ENCODE measurements at regions not wholly inside any gene's neighbourhood (a gene's known extent, or its start where the extent isn't known, plus 50 kb on each side); places are given as distances from the start of the nearest gene placed in this dataset.

DNA sequence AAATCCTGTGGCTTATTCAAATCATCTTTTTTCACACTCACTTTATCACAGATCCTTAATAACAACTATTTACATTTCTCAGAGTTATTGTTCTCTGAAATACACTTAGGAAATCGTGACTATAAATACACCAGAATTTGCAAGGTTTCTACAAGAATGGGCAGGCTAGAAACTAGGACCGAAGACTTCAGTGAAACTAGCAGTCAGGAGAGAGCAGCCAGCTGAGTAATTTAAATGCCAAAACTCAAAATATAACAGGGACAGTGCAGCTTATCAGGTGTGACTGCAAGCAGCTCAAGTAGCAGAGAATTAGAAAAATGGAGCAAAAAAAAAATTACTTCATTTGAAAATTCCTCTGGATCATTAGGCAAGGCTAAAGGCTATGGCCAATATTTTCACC, 719.3 kb upstream of the ZNF608 start:
- Histone ChIP-seq H3K9ac (ENCODE audit: insufficient read depth in 1 of 2, low read length in 2 of 2) (no peak overlapping the region), H3K27ac (ENCODE audit: low read depth in 1 of 2, low read length in 1 of 2) (no peak overlapping the region), H3K27me3 (ENCODE audit: control insufficient read depth in 3 of 3, insufficient read depth in 3 of 3, low read length in 2 of 3) (no peaks in the 10 kb centered on the region), H3K4me1 (ENCODE audit: control insufficient read depth in 5 of 5, insufficient read depth in 5 of 5, low read length in 5 of 5) (peaks cover 0 to 8% (median 0%) of the 10 kb centered on the region in 5 donors), H3K9me3 (ENCODE audit: control insufficient read depth in 4 of 4, insufficient read depth in 3 of 4, low read length in 3 of 4) (no peaks in the 10 kb centered on the region), H3K4me3 (no peak overlapping the region), H3K36me3 (ENCODE audit: control insufficient read depth in 4 of 4, insufficient read depth in 4 of 4, low read length in 4 of 4) (no peaks in the 10 kb centered on the region)
- ATAC-seq (ENCODE audit: insufficient read depth, low FRiP score) (no peak), DNase-seq (peak in 1 of 3 donors; percentile 20)
- TF ChIP-seq, protein P1, sequence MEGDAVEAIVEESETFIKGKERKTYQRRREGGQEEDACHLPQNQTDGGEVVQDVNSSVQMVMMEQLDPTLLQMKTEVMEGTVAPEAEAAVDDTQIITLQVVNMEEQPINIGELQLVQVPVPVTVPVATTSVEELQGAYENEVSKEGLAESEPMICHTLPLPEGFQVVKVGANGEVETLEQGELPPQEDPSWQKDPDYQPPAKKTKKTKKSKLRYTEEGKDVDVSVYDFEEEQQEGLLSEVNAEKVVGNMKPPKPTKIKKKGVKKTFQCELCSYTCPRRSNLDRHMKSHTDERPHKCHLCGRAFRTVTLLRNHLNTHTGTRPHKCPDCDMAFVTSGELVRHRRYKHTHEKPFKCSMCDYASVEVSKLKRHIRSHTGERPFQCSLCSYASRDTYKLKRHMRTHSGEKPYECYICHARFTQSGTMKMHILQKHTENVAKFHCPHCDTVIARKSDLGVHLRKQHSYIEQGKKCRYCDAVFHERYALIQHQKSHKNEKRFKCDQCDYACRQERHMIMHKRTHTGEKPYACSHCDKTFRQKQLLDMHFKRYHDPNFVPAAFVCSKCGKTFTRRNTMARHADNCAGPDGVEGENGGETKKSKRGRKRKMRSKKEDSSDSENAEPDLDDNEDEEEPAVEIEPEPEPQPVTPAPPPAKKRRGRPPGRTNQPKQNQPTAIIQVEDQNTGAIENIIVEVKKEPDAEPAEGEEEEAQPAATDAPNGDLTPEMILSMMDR (IDR thresholded peaks at IDR 0.05; ENCODE audit: control extremely low read depth, extremely low read depth), result no peak
- 48 to 66% methylated on average over 2 of the region's 2 CpGs for WGBS, 2 donors

DNA sequence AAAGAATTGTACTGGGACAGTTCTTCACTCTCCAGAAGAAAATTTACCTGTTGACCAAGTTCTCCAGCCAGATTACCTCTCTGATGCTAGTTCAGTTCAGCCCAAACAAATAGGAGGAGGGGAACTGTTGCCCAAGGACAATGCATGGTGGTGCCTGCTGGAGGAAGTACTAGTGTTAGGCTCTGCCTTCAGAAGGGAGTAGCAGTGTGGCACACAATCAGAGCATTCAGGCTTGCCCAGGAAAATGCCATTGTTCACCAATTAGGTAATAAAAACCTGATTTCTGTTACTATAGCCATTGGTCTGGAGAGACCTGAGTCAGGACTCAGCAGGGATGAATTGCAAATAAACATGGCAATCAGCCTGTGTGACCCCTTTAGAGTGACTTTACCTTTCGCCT, 720.8 kb upstream of the ZNF608 start:
- 94 to 98% methylated on average over 1 of the region's 1 CpG for WGBS, 2 donors
- H3K27ac ChIP-seq (ENCODE audit: low read depth in 1 of 2, low read length in 1 of 2), result no peak overlapping the region
- no peaks in the 10 kb centered on the region for H3K36me3 ChIP-seq (ENCODE audit: control insufficient read depth in 4 of 4, insufficient read depth in 4 of 4, low read length in 4 of 4)
- TF ChIP-seq, protein P1 (IDR thresholded peaks at IDR 0.05; ENCODE audit: control extremely low read depth, extremely low read depth), result no peak
- ATAC-seq (ENCODE audit: insufficient read depth, low FRiP score) (no peak), DNase-seq (no peak)
- no peaks in the 10 kb centered on the region for H3K27me3 ChIP-seq (ENCODE audit: control insufficient read depth in 3 of 3, insufficient read depth in 3 of 3, low read length in 2 of 3)
- H3K4me3 ChIP-seq, result no peak overlapping the region
- no peak overlapping the region for H3K9ac ChIP-seq (ENCODE audit: insufficient read depth in 1 of 2, low read length in 2 of 2)
- no peaks in the 10 kb centered on the region for H3K9me3 ChIP-seq (ENCODE audit: control insufficient read depth in 4 of 4, insufficient read depth in 3 of 4, low read length in 3 of 4)
- H3K4me1 ChIP-seq (ENCODE audit: control insufficient read depth in 5 of 5, insufficient read depth in 5 of 5, low read length in 5 of 5), result peaks cover 0 to 8% (median 0%) of the 10 kb centered on the region in 5 donors

DNA sequence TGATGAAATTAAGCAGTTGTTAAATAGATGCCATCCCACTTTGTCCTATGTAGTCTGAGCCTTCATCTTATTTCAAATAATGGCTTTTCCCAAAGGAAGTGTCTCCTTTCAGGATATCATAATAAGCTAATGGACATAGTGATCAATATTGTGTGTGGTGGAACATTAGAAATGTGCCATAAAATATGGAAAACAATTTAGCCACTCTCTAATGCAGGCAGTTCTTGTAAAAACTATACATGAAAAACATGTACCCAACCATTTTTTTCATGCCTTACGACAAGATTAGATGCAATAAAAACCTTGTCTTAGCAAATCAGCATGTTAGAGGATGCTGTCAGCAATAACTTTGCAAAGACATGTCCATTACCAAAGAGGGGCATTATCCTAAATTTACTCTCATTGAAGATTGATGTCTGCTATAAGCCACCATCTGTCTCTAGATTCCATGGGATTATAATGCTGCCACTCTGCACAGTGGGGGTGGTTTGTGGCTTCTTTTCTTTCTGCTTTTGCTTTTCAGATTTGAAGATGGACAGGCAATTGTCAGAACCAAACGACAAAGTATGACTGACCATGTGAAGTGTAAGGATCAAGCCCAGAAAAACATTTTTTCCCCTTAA, 724.0 kb upstream of the ZNF608 start:
- no peak overlapping the region for H3K27ac ChIP-seq (ENCODE audit: low read depth in 1 of 2, low read length in 1 of 2)
- no peak for DNase-seq

More for the DNA sequence above, 724.0 kb upstream of the ZNF608 start:
- no peaks in the 10 kb centered on the region for H3K9me3 ChIP-seq (ENCODE audit: control insufficient read depth in 4 of 4, insufficient read depth in 3 of 4, low read length in 3 of 4)
- H3K4me1 ChIP-seq (ENCODE audit: control insufficient read depth in 5 of 5, insufficient read depth in 5 of 5, low read length in 5 of 5), result peaks cover 0 to 6% (median 0%) of the 10 kb centered on the region in 5 donors
- H3K27me3 ChIP-seq (ENCODE audit: control insufficient read depth in 3 of 3, insufficient read depth in 3 of 3, low read length in 2 of 3), result no peaks in the 10 kb centered on the region
- H3K9ac ChIP-seq (ENCODE audit: insufficient read depth in 1 of 2, low read length in 2 of 2), result no peak overlapping the region
- 82 to 83% methylated on average over 2 of the region's 2 CpGs for WGBS, 2 donors
- H3K36me3 ChIP-seq (ENCODE audit: control insufficient read depth in 4 of 4, insufficient read depth in 4 of 4, low read length in 4 of 4), result no peaks in the 10 kb centered on the region
- TF ChIP-seq, protein P1 (IDR thresholded peaks at IDR 0.05; ENCODE audit: control extremely low read depth, extremely low read depth), result no peak
- no peak overlapping the region for H3K4me3 ChIP-seq
- no peak for ATAC-seq (ENCODE audit: insufficient read depth, low FRiP score)

All from lung (tissue), 11 donors.